GM12872 (cell line): ENCODE measurements at regions not wholly inside any gene's neighbourhood (a gene's known extent, or its start where the extent isn't known, plus 50 kb on each side); places are given as distances from the start of the nearest gene placed in this dataset.

Source experiments
- TF ChIP-seq, protein P1 (sequence below): IDR thresholded peaks from 3 replicates; pipeline ENCODE4 v1.5.1; 2011; ENCODE audit warnings: low read depth, mild to moderate bottlenecking, low read length, moderate library complexity; ENCODE audit not compliant: insufficient read depth

DNA sequence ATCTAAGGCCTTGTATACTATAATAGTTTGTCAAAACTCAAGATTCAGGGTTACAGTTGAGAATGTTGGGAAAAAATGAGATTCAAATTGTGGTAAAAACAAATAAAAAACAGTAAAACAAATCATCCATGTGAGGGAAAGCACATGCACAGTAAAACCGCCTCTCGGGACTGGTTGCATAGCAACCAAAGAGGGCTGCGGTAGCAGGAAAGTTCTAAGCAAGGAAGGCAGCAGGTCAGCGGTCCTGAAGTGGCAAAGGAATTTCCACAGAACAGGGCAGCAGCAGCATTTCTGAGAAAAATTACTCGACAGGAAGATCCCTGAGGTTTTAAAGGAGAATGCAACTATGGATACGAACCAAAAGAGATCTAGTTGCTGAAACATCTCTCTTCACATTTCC is 93.7 kb downstream of the DYNAP start:
- TF ChIP-seq, protein P1, sequence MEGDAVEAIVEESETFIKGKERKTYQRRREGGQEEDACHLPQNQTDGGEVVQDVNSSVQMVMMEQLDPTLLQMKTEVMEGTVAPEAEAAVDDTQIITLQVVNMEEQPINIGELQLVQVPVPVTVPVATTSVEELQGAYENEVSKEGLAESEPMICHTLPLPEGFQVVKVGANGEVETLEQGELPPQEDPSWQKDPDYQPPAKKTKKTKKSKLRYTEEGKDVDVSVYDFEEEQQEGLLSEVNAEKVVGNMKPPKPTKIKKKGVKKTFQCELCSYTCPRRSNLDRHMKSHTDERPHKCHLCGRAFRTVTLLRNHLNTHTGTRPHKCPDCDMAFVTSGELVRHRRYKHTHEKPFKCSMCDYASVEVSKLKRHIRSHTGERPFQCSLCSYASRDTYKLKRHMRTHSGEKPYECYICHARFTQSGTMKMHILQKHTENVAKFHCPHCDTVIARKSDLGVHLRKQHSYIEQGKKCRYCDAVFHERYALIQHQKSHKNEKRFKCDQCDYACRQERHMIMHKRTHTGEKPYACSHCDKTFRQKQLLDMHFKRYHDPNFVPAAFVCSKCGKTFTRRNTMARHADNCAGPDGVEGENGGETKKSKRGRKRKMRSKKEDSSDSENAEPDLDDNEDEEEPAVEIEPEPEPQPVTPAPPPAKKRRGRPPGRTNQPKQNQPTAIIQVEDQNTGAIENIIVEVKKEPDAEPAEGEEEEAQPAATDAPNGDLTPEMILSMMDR = no peak

DNA sequence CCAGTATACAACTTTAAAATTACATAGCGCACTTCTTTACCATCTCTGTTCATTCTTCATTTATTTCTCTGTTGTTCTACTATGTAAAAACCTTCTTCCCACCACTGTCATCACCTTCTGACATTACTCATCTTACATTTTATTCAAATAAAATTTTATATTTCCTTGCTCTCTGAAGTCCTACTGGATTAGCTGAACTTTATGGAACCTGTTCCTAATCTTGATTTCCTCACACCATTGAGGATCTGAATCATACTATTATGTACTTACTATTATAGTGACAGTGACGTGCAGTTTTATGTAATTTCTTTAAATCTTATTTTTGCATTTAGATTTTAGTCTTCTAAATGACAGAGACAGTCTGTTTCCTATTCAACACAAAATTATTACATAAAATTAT is 98.3 kb downstream of the DYNAP start:
- TF ChIP-seq, protein P1 = no peak

DNA sequence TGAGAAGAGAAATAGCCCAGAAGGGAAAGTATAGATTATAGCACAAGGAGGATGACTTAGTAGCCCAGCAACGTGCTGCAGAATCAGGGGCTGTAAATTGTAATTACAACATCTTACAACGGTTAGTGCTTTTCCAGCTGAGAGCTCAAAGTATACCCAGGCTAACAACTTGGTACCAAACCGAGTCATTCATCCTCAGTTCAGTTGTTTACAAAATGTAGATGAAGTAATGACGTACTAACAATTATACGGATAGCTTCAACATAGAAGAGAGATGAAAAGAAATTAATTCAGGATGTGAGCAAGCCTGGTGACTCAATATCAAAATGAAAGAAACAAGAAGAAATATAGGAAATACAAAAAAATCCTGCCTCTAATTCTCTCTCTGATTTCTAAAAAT is 99.2 kb downstream of the DYNAP start:
- TF ChIP-seq, protein P1 = no peak

DNA sequence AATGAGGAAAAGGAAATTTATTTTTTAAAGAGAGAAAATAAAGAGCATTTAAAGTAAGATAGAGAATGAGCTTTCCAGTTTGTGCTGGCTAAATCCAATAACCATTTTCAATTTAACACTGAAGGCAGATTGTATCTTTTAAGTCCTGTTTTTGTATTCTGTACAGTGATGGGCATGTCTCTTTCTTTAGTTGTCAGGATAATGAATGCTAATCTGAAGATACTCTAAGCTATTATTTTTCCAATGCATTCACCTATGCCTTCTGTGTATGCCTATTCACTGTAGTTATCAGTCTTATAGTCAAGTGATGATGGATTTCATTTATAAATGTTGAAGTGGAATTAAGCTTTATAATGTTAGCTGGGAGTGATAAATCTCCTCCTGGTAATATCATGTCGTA is 101.4 kb downstream of the DYNAP start:
- TF ChIP-seq, protein P1 = no peak

DNA sequence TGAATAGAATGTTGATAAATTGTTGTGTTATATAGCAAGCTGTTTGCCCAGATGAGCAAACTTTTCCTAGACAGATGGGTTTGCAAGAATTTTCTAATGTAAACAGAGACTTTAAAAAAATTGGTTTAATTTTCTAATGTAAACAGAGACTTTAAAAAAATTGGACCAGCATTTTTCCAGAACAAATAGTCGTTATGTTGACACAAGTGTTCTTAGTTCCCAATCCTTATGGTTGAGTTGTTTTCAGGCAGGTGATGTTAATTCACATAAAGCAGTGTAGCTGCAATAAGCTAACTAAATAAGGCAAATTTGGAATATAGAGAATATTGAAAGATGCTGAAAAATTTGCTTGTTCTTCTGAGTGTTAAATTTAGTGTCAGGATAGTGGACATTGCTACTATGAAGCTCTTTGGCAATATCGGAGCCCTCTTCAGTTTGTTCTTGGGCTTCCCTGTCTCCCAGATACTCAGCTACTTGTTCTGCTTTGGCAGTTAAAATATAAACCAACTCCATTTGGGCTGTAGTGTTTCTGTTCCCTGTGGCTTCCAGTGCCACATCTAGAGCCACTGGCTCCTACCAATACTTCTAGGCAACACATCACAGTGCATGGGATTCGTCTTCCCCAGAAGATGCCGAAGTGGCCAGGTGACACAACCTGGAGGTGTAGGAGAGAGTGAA is 105.7 kb downstream of the DYNAP start:
- TF ChIP-seq, protein P1 = no peak

DNA sequence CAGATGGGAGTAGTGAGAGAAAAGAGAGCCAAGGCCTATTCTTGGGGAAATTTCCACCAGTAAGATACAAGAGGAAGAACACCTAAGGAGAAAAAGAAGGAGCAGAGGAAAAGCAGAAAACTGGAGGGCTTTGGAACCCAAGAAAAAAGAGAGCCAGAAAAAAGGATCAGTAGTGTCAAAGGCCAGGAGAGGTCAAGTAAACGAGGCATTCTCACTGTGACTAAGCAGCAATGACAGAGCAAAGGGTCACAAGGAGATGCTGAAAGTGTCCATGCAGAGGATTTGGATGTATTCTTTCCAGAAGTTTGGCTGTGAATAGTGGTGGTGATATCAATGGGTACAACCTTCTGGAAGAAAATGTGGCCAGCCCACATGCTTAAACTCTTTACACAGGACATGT is 109.5 kb downstream of the DYNAP start:
- TF ChIP-seq, protein P1 = no peak

DNA sequence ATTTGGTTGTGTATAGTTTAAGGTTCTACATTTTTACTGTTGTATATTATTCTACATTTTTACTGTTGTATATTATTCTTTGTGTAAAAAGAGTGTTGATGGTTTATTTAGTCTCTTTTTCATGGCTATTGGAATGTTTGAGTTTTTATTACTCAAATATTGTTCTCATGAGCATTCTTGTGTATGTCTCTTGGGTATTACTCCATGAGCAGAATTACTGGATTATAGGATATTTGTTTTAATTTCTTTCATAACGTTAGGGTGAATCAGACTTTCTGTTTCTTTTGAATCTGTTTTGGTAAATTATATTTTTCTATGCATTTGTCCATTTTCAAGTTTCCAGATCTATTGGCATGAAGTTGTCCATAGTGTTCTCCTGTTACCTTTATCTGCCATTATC is 111.6 kb downstream of the DYNAP start:
- TF ChIP-seq, protein P1 = no peak
